WERI-Rb-1 (cell line): ENCODE measurements at regions not wholly inside any gene's neighbourhood (a gene's known extent, or its start where the extent isn't known, plus 50 kb on each side); places are given as distances from the start of the nearest gene placed in this dataset.
"Not testable (repeated sequence)": the region's sequence is repeated elsewhere in the genome, so short reads cannot be mapped to it uniquely, and the experiment has no call there.

Experiments used
- DNase-seq: peaks from one replicate; pipeline ENCODE4 v3.0.0-alpha.2; 2020
- H3K27ac ChIP-seq: fragments of 250-450 bp; sonication (Bioruptor Pico); 2 replicates; pipeline ENCODE4 v1.5.1; 2020; ENCODE audit warnings: mild to moderate bottlenecking, moderate library complexity
- H3K27me3 ChIP-seq: fragments of 250-450 bp; sonication (Bioruptor Pico); 2 replicates; pipeline ENCODE4 v1.5.1; 2021; ENCODE audit warnings: mild to moderate bottlenecking, low read depth, moderate library complexity; ENCODE audit not compliant: insufficient read depth, severe bottlenecking
- H3K36me3 ChIP-seq: fragments of 250-450 bp; sonication (Bioruptor Pico); 2 replicates; pipeline ENCODE4 v1.5.1; 2020; ENCODE audit warnings: mild to moderate bottlenecking, moderate library complexity
- H3K4me3 ChIP-seq: 2 replicates; pipeline ENCODE4 v1.5.1; 2011; ENCODE audit warnings: low read depth, mild to moderate bottlenecking, control low read depth, low read length
- H3K9me3 ChIP-seq: fragments of 250-450 bp; sonication (Bioruptor Pico); 2 replicates; pipeline ENCODE4 v1.5.1; 2021; ENCODE audit warnings: mild to moderate bottlenecking, moderate library complexity; ENCODE audit not compliant: severe bottlenecking
- CTCF ChIP-seq: IDR thresholded peaks from 2 replicates; pipeline ENCODE4 v1.5.1; 2011; ENCODE audit warnings: low read depth, mild to moderate bottlenecking, control low read depth, inconsistent platforms, low read length

DNA sequence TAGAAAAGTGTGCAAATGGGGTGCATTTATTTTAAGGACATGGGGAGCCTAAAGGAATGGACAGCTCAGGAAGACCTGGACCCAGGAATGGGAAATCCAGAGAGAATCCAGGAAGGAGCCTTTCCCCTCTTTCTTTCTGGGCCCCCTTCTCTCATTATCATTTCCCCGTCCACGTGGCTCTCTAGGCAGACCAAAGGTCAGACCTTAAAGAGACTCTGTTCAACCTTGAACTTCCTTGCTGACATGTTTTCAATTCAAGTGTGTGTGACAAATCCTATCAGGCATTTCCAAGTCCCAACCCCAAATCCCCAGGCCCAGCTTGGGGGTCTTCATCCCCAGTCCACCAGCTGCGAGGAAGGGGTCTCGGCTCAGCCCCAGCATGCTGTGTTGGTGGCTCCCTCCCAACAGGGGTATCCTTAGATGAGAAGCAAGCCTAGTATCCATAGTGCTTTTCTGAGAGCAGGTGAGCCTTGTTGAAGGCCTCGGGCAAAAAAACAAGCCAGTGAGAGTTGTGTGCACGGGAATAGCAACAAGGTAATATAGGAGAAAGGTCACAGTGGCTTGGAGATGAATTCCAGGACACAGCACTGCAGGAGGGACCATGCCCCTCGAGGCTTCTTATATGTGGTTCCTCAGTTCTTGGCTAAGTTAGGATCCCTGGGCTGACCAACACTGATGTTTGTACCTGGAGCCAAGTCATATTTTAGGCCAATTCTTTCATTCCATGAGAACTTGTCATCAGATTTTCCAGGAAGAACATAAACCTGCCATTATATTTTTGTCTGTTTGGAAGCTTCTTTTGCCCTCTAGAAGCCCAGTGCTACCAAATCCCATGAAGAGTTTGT is 130.0 kb downstream of the ASB7 start:
- H3K27ac ChIP-seq = no peak overlapping the region
- no peak for TF ChIP-seq CTCF

DNA sequence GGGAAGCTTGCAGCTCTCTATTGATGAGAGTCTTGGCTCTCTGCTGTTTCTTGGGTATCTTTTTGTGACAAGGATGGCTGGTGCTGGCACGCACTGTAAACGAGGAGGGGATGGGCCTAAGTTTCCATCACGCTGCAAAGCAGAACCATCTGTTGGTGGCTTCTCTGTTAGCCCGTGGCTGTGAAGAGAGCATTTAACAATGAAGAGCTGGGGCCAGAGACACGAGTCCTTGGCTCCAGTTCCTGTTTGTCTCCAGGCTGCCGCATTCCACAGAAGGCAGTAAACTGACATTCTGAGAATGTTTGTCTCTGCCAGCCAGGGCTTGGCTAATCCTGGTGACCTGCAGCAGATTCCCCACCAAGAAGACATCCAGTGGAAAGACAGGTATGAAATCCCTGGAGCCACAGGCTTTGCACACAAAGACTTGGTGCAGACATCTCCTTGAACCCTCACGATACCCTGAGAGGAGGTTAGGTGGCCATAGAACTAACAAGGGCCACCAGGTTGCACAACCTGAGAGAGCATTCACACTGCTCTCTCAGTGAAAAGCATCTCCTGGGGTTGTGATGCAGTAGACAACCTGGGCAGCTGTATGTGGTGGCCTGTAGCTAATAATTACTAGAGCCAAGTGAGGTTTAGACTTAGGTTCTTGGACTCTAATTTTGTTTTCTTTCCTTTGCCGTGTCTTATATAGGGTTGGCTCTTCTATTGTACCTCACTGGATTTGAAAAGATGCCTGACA is 130.9 kb downstream of the ASB7 start:
- no peak for TF ChIP-seq CTCF
- Histone ChIP-seq H3K4me3 (no peak overlapping the region), H3K27me3 (no peaks in the 10 kb centered on the region), H3K9me3 (no peaks in the 10 kb centered on the region), H3K36me3 (no peaks in the 10 kb centered on the region), H3K27ac (no peak overlapping the region)
- DNase-seq = no peak

More for the DNA sequence above, 130.0 kb downstream of the ASB7 start:
- no peaks in the 10 kb centered on the region for H3K9me3 ChIP-seq
- no peaks in the 10 kb centered on the region for H3K27me3 ChIP-seq
- H3K4me3 ChIP-seq = no peak overlapping the region
- H3K36me3 ChIP-seq = no peaks in the 10 kb centered on the region
- no peak for DNase-seq

GRCh38 chr15:100733843-100734185 is 131.4 kb downstream of the ASB7 start:
- not testable (repeated sequence) for H3K4me3 ChIP-seq, H3K27ac ChIP-seq, H3K27me3 ChIP-seq, DNase-seq, H3K36me3 ChIP-seq, H3K9me3 ChIP-seq

- Histone ChIP-seq H3K27me3 (no peaks in the 10 kb centered on the region), H3K4me3 (no peak overlapping the region), H3K9me3 (no peaks in the 10 kb centered on the region), H3K36me3 (no peaks in the 10 kb centered on the region), H3K27ac (no peak overlapping the region)
- no peak for TF ChIP-seq CTCF
- no peak for DNase-seq
Measured at GRCh38 chr15:100734586-100734985, 132.2 kb downstream of the ASB7 start.

- no peaks in the 10 kb centered on the region for H3K27me3 ChIP-seq
- no peak overlapping the region for H3K4me3 ChIP-seq
- TF ChIP-seq CTCF = no peak
- no peak overlapping the region for H3K27ac ChIP-seq
- no peaks in the 10 kb centered on the region for H3K9me3 ChIP-seq
- H3K36me3 ChIP-seq = no peaks in the 10 kb centered on the region
- DNase-seq = no peak
Measured at GRCh38 chr15:100735129-100736053, 133.0 kb downstream of the ASB7 start.

GRCh38 chr15:100737214-100737613 is 134.8 kb downstream of the ASB7 start:
- no peak overlapping the region for H3K4me3 ChIP-seq
- no peaks in the 10 kb centered on the region for H3K9me3 ChIP-seq
- H3K27ac ChIP-seq = no peak overlapping the region
- no peak for DNase-seq
- no peaks in the 10 kb centered on the region for H3K27me3 ChIP-seq
- no peak for TF ChIP-seq CTCF
- no peaks in the 10 kb centered on the region for H3K36me3 ChIP-seq
